ENCODE measurements at regions not wholly inside any gene's neighbourhood (a gene's known extent, or its start where the extent isn't known, plus 50 kb on each side); places are given as distances from the start of the nearest gene placed in this dataset.

DNA sequence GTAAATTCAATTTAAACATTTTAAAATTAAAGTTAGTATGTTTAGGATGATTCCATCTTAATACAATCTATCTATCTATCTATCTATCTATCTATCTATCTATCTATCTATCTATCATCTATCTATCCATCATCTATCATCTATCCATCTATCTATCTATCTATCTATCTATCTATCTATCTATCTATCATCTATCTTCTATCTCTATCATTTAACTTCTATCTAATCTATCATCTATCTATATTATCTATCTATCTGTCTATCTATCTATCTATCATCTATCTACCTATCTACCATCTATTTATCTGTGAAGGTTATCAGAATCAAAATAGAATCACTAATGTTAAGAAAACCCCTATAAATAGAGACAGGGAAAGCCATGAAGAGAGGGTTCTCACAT is 78.3 kb downstream of the RAMP3 start:
- no peak for DNase-seq

DNA sequence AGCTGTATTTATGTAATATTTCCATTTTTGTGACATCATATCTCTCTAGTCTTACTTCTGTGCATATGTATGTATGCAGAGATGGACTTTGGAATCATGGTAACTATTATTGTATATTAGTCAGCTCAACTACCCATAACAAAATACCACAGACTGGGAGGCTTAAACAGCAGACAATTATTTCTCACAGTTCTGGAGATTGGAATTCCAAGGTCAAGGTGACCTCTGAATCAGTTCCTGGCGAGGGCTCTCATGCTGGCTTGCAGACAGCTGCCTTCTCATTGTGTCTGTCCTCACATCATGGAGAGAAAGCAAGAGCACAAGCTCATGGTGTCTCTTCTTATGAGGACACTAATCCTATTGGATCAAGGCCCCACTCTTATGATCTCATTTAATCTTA is 79.1 kb downstream of the RAMP3 start:
- no peak for DNase-seq

DNA sequence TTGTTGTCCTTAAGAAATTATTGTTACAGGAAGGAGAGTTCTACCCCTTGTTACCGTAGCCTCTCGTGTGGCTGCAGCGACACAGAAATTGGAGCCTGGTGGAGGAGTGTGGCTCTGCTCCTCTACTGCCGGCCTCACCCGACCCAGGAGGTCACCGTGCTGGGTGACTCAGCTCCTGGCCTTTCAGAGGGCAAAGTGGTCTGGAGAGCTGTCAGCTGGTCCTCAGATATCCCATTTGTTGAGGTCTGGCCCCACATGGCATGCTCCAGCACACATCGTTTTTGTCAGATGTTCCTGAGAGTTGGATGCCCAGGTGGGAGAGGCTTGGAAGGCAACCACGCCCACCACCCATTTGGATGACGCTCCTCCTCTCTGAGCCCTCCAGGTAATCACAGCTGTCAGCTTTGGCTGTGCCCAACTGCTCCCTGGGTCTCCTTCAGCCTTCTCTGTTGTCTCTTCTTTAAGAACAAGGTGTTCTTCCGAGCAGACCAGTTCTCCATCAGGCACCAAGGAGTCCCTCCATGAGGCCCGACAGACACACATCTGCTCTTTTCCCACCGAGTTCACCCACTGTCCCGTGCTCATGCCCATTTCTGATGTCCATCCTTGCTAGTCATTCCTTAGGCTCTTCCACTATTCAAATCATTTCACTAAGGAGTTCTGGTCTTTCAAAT is 80.3 kb downstream of the RAMP3 start:
- no peak for DNase-seq

DNA sequence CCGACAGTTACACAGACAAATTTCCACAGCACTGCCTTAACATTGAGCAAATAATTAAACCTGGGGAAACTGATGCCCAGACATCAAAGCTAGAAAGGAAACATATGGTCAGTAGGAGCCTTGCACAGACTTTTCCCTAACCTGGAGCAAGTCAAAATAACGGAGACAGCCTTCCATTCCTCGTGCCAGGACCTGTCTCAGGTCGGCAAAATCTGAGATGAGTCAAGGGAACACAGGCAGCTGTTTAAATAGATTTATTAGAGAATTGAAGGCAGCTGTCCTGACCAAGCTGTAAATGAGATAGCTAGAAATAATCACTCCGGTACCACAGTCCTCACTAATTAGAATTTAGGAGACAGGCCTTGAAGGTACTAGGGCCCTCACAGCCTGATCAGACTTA is 81.2 kb downstream of the RAMP3 start:
- DNase-seq = no peak

DNA sequence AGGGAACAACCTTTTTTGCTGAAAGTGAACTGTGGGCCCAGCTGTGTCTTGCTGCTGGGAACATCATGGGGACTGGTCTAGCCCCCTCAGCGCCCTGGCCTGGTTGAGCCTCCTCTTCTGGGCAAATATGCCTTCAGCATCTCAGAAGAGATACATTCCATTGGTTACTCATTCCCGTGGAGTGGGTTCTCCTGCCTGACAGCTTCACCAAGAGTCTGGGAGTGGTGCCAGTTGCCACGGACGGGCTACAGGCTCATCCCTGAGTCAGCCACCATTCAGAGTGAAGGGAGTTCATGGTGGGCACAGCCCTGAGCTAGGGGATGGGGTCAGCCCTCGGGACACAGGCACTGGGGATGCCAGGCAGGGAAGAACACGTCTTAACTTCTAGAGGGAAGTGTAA is 81.9 kb downstream of the RAMP3 start:
- DNase-seq = no peak

DNA sequence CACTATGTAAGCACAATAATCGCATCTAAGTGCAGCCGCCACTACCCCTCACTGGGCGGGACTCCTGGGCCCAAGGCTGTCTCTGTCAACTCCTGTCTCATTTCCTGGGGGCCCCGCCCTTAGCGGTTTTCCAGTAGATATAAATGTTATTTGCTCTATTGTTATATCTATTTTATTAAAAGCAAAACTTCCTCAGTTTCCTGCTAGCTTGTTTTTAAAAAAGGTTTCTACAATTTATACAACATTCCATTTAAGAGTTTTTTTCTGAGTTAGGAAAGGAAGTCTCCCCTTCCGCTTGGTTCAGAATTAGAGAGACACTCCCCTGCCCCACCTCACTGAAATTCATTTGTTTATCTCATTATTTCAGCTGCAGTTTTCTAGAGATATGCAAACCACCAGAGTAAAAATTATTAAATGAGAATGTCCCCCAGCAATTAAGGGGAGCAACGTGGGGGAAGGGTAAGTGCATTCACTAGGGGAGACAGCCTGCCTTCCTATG is 82.7 kb downstream of the RAMP3 start:
- DNase-seq = no peak

DNA sequence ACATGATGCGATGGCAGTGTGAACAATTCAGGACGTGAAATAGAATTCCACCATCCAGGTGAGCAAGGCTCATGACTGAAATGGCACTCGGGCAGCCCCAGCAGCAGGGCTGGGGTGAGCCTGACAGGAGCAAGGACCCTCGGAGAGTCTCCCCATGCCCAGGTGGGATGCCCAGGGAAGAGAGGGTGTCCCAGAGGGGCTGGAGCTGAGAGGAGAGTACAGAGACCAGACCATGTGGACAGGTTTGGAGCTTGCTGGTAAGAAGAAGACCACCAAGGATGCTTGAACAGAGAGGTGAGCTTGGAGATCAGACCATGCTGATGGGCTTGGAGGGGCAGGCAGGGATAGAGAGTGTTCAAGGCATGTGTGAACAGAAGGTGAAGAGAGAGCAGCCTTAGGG is 83.3 kb downstream of the RAMP3 start:
- DNase-seq = no peak

DNA sequence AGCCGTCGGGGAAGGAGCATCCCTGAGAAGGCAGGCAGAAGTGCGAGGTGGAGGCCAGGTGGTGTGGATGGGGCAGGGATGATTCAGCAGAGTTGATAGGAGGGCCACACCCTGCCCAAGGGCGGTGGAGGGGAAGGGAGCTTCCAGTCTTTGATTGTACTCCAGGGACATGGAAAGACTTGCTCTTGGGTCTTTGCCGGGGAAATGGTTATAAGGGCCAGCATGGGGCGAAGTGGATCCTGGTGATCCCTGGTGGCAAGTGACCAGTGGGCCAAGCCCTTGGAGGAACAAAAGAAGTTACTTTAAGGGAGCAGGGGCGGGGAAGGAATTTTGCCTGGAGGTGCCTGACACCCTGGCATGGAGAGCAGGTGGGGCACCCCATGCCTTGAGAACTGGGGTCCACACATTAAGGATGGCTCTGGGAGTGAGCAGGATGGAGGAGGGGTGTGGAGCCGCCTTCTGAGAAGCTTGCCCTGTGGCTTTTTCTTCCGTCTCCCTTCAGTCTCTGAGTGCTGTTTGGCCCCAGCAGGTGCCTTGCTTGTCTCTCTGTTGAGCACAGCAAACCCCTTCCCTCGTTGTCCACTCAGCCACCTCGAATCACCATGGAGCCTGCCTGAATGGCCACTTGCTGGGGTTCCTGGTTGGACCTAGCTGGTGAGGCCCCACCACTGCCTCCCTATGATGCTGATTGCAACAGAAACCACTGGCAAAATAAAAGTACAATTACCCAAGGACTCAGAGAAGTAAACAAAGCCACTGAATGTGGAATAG is 83.9 kb downstream of the RAMP3 start:
- DNase-seq = no peak

DNA sequence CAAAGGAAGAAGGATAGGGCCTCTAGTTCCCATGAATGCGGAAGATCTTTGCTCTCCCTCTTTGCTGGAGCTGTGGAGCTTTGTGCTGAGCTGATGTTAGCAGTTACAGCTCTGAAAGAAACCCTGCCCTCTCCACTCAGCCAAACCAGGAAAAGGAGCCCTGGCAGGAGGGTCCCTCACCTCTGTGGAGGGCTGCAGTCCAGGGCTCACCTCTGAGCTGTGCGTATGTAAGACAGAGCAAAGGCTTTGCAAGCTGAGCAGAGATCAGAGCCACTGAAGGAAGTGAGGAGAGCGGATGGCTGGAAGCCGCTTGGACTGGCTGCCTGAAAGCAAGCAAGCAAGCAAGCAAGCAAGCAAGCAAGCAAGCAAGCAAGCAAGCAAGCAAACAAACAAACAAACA is 84.7 kb downstream of the RAMP3 start:
- no peak for DNase-seq

DNA sequence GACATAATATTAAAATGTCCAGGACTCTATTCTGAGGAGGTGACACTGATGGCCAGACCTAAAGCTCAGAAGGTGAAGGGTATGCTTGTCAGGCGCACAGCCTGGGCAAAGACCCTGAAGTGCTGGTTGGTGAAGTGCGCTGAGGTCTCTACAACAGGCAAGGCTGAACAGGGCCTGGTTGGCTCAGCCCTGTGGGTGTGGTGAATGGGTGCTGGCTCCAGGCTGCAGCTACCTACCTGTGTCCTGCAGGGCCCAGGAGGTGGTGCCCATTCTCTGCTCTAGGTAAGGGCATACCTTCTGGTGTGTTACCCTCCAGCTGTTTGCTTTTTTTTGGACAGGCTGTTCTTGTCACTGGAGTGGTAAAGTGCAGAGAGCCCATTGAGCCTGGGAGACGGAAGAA is 85.1 kb downstream of the RAMP3 start:
- no peak for DNase-seq

DNA sequence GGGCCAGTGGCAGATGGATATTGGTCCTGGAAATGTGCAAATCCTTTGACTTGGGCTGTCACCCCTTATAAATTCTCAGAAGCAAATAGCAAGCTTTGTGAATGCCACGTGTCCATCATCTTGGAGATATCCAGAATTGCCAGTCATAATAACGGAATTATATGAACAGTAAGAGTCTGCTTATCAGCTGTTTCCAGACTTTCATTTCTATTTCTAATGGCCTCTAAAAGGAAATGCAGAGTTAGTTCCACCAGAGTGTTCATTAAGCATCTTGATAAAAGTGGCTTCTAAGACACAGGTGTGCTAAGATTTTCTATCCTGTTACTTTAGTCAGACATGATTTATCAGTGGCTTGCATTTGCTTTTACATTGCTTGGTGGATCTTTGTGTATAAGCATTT is 87.4 kb downstream of the RAMP3 start:
- DNase-seq = no peak

DNA sequence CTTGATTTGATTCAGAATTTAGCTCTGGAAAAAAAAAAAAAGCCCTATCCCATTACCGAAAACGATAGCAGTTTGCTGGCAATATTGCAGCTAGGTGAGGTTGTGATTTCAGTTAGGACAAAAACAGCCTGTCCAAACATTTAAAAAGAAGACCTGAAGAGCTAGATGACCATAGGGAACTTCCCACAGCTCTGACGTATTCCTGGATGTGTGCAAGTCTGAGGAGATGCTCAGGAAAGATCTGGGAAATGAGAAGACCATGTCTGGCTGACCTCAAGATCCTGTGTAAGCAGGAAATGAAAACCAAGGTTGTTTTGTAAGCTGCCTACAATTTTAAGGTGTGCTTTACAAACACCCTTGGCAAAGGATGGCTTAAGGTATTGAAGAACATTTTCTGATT is 88.7 kb downstream of the RAMP3 start:
- DNase-seq = no peak

DNA sequence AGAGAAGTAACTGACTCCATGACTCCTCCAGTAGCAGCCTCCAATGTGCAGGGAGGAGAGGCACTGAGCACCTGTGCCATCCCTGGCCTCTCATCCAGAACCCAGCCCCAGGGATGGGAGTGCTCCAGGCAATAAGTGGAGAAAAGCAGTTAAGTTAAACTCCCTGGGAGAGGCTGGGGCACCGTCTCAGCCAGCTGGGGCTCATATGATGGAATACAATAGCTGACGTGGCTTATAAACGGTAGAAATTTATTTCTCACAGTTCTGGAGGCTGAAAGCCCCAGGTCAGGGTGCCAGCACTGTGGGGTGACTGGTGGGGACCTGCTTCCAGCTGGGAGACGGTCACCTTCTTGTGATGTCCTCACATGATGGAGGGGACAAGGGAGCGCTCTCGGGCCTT is 94.7 kb downstream of the RAMP3 start:
- DNase-seq = no peak

DNA sequence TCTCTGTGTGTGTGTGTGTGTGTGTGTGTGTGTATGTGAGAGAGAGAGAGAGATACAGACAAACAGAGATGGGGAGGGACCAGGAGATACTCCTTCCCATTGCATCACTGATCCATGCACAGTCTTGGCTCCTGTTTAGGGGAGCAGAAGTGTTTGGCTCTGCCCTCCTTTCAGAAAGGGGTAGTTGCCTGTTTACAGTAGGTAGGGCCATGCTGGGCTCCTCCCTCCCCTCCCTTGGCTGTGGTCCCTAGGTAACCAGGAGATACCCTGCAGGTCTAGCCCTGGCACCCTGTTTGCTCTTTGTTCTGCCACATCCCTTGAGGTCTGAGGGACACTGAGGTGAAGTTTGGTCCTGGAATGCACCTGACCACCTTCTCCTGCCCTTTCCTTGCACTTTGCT is 95.3 kb downstream of the RAMP3 start:
- DNase-seq = no peak

DNA sequence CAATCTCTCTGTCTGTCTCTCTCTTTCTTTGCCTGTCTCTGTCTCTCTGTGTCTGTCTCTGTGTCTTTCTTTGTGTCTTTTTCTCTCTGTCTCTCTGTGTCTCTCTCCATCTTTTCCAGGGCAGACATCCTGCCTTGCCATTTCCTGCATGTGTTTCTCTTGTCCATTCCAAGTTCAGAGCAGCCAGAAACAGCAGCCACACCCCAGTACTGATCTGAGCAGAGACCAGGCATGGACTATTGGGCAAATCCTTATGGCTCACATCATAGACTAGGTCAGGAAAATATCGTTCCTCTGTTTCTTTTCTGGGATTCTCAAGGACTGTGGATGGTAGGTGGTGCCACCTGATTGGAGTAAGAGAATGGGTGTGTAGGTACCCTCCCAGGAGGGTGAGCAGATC is 95.8 kb downstream of the RAMP3 start:
- DNase-seq = no peak

DNA sequence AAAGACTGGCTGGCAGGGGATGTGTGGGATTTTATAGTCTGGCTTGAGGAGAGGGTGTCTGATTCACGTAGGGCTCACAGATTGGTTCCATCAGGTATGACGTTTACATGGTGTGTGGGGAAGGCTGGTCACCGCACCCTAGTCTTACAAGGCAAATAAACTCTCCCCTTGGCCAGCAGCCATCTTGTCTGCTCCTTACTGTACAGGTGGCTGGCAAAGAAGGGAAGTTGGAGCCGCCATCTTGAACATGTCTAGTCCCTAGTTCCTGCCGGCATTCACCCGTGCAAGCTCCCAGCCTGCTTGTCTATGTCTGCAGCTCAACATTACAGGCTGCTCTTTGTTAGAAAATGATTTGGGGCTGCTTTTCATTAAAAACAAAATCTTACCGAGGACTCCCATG is 97.6 kb downstream of the RAMP3 start:
- no peak for DNase-seq

DNA sequence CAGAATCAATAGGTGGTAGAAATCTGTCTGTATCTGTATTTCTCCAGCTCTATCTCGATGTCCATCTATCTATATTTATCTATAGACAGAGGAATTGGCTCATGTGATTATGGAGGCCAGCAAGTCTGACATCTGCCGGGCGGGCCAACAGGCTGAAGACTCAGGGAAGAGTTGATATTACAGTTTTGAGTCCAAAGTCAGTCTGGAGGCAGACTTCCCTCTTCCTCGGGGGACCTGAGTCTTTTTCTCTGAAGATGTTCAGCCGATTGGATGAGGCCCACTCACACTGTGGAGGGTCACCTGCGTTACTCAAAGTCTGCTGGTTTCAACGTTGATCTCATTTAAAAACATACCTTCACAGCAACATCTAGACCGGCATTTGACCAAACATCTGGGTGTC is 98.7 kb downstream of the RAMP3 start:
- DNase-seq = no peak

DNA sequence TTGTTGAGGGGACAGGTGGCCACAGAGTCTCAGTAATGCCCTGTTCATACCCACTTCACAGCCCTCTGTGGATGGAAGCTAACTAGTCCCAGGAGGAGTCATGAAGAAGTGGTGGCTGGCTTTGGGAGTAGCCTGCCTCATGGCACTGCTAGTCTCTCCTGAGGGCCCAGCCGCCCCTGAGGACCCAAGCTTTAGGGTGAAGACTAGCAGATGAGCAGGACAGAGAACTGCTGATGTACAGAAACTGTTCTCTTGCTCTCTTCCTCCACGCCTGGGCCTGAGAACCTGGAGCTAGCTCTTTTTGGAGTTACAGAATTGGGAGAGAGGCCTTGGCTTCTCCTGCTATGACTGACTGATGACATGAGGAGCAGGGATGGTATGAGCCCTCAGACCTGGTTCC is 99.2 kb downstream of the RAMP3 start:
- DNase-seq = no peak

DNA sequence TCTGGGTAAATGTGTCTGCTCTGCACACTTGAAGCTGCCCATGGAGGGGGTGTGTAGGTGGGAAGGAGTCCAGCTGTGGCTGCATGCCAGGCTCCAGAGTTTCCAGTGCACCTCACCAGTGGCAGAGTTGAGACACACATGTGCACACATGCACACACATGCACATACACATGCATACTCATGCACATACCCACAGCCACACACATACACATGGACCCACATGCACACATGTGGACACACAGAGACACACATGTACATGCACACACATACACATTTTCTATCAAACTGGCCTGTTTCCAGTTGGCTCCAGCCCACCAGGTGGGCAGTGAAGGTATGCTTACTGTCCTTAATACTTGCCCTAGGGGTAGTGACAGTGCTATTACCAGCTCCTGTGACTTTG is 99.7 kb downstream of the RAMP3 start:
- DNase-seq = no peak

DNA sequence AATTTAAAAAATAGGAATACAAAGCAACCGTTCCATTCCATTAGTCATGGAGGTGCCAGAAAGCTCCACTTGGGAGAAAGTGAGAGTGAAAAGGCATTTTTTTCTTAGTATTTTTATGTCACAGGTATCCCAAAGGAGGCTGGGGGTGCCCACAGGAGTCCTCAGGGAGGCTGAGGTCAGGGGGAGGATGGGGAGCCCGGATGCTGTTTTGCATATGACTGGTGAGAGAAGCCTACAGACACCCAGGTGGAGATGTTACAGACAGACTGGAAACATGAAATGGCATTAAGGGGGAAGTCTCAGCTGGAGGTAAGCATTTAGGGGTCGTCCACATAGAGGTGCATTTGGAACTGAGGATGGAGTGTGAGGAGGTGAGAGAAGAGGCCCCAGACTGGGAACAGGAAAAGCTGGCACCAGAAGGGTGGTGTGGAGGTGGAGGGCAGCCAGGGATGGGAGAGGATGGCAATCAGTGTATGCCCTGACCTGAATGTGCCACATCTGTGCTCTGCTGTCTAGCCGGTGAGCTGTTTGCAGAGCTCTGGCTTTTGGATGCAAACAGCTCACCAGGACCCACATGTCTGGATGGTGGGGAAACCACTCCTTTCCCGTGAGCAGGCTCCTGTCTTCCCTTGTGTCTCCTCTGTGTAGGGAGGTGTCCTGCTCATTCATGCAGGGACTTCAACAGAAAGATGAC is 101.1 kb downstream of the RAMP3 start:
- no peak for DNase-seq

DNA sequence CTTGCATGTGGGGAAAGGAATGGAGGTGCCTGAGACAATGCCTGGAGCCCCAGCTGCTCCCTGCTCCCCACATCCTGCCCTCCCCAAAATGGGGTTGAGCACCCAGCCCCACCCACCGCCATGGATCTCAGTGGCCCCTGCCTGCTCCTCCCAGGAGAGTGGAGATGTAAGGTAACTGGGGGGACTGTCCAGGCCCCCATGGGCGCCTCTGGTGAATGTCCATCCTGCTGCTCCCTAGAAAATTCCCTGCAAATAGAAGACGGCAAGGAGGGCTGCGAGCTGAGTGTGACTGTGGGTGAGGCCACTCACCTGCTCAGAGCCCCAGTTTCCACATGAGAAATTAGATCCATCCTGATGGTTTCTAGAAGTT is 101.6 kb downstream of the RAMP3 start:
- DNase-seq = no peak

DNA sequence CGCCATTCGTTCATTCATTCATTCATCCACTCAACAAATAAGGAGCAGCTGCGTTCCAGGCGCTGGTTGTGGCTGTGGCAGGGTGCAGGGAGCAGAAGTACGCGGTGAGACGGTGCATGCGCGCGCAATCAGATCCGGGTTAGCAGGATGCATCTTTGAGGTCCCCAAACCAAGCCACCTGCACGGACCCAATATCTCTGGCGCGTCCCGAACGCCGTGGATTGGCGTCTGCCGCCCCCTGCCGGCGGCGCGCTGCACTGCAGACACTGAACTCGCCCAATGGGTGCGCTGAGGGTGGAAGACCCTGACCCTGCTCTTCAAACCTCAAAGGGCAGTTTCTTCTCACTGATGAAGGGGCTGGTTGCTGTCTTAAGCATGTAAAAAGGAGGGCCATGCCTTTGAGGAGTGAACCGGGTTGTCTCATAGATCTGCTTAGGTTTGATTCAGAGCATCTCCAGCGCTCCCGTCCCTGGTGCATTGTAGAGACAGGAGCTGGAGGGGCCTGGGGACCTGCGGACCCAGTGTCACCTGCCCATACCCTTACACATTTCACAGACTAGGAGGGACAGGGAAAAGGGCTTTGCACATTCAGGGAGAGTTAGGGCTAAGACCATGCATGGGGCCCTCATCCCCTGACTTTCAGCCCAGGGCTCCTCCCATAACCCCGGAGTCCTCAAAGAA is 102.5 kb downstream of the RAMP3 start:
- DNase-seq = peak; percentile 82

DNA sequence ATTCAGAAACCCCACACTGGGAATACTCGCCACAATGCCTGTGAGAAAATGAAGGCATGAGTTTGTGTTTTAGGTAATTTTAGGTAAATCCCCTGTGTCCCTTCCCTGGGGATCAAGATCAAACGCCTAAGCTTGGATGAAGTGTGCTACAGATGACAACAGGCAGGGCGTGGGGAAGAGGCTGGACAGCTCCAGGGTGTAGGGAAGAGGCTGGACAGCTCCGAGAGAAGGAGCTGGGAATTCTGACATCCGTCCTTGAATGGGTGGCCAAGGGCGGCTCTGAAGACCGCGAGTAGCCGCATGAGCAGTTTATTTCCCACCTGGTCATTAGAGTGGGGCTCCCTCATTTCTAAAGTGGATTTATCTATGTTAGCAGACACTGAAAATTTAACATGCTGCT is 109.7 kb downstream of the RAMP3 start:
- no peak for DNase-seq

DNA sequence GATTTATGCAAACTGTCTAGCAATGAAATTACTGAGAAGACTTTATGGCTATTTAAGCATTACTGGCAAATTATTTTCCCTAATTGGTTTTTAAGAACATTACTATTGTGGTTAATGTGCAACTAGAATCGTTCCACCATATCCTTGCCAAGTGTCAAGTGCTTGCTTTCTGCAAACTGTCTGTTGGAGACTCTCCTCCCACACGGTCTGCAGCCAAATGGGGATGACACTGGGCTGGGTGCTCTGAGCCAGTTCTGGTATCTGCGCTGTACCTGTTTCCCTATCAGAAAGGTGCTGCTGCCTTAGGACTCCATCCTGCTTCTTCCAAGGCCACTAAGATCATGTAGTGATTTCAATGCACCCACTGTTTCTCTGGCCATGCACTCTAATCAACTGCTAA is 110.4 kb downstream of the RAMP3 start:
- DNase-seq = no peak

Data from stimulated activated CD4-positive, alpha-beta T cell treated with anti-CD3 and anti-CD28 coated beads, Interleukin-2, amount 100 ng/mL, for 24 hours (primary cell).